H1 (cell line): ENCODE measurements at regions not wholly inside any gene's neighbourhood (a gene's known extent, or its start where the extent isn't known, plus 50 kb on each side); places are given as distances from the start of the nearest gene placed in this dataset.

Source experiments
- CTCF ChIA-PET: fragments of 300-600 bp; sonication (Branson Sonifier 250); formaldehyde crosslinking; loops from one replicate; lab custom pipeline; 2021; ENCODE audit not compliant: partially characterized antibody; lab: Charles Lee
- POLR2A ChIA-PET: fragments of 300-600 bp; sonication (Branson Sonifier 250); formaldehyde crosslinking; loops from one replicate; lab custom pipeline; 2021; ENCODE audit warnings: inconsistent platforms; ENCODE audit not compliant: partially characterized antibody; lab: Charles Lee
- DNase-seq, 2 experiments: peaks; one replicate each; pipeline versions ENCODE4 v3.0.0 to v3.0.0-alpha.2; 2010 to 2022; ENCODE audit warnings: low spot score in 2 of 2, low read depth in 1 of 2, mixed read lengths in 1 of 2
- FAIRE-seq: peaks from 2 replicates; lab custom pipeline; 2011; peaks lifted over from hg19 to GRCh38; lab: Jason Lieb, UNC
- H2AFZ ChIP-seq: 2 replicates; pipeline ENCODE4 v1.8.1; 2012; ENCODE audit warnings: low read length, inconsistent platforms
- H2AK5ac ChIP-seq: 2 replicates; pipeline ENCODE4 v1.6.1; 2013; ENCODE audit warnings: low read depth, low read length
- H2BK120ac ChIP-seq: replicated peaks from 2 replicates; pipeline ENCODE3; 2013; ENCODE audit warnings: low read depth, low read length, inconsistent platforms
- H2BK12ac ChIP-seq: 2 replicates; pipeline ENCODE4 v1.6.1; 2013; ENCODE audit warnings: low read depth, low read length
- H2BK15ac ChIP-seq: 2 replicates; pipeline ENCODE4 v1.6.1; 2013; ENCODE audit warnings: low read length
- H2BK20ac ChIP-seq: 2 replicates; pipeline ENCODE4 v1.6.1; 2013; ENCODE audit warnings: low read length
- H2BK5ac ChIP-seq: 2 replicates; pipeline ENCODE4 v1.6.1; 2013; ENCODE audit warnings: low read depth, low read length
- H3K14ac ChIP-seq: 2 replicates; pipeline ENCODE4 v1.6.1; 2013; ENCODE audit warnings: inconsistent platforms; ENCODE audit not compliant: insufficient read length
- H3K18ac ChIP-seq: 2 replicates; pipeline ENCODE4 v1.6.1; 2013; ENCODE audit warnings: low read length; ENCODE audit errors: extremely low read depth
- H3K23ac ChIP-seq: 2 replicates; pipeline ENCODE4 v1.6.1; 2013; ENCODE audit warnings: inconsistent platforms; ENCODE audit not compliant: insufficient read length
- H3K23me2 ChIP-seq: 2 replicates; pipeline ENCODE4 v1.6.1; 2013; ENCODE audit warnings: low read depth, low read length
- H3K27ac ChIP-seq: 2 replicates; pipeline ENCODE4 v1.6.1; 2011; ENCODE audit warnings: low read depth, low read length, inconsistent platforms
- H3K27me3 ChIP-seq, 4 experiments: replicated peaks in 1 of 4; 1 replicate in 1 of 4; 2 replicates in 3 of 4; pipeline versions ENCODE4 v1.6.1 to v1.8.1; 2011 to 2013; ENCODE audit warnings: low read length in 3 of 4, mild to moderate bottlenecking in 3 of 4, inconsistent platforms in 2 of 4, mixed read lengths in 2 of 4, moderate library complexity in 1 of 4; ENCODE audit not compliant: control insufficient read depth in 3 of 4, insufficient read depth in 3 of 4; ENCODE audit errors: extremely low read depth in 1 of 4
- H3K36me3 ChIP-seq, 4 experiments: 2 replicates each; pipeline versions ENCODE4 v1.6.1 to v1.8.1; 2011 to 2013; ENCODE audit warnings: mild to moderate bottlenecking in 4 of 4, low read length in 3 of 4, moderate library complexity in 2 of 4, control low read depth in 1 of 4, inconsistent platforms in 1 of 4; ENCODE audit not compliant: insufficient read depth in 4 of 4, control insufficient read depth in 2 of 4
- H3K4ac ChIP-seq: replicated peaks from 2 replicates; pipeline ENCODE3; 2013; ENCODE audit warnings: low read length, low read depth, mixed read lengths, inconsistent platforms; ENCODE audit not compliant: insufficient read length
- H3K4me1 ChIP-seq, 4 experiments: replicated peaks in 1 of 4; 1 replicate in 1 of 4; 2 replicates in 3 of 4; pipeline versions ENCODE4 v1.6.1 to v1.8.1; 2011 to 2013; ENCODE audit warnings: low read length in 3 of 4, inconsistent platforms in 2 of 4, mixed read lengths in 1 of 4; ENCODE audit not compliant: insufficient read depth in 4 of 4, control insufficient read depth in 3 of 4
- H3K4me2 ChIP-seq, 2 experiments: 2 replicates each; pipeline versions ENCODE4 v1.6.1 to v1.8.1; 2011 to 2013; ENCODE audit warnings: low read depth in 2 of 2, low read length in 2 of 2, control low read depth in 1 of 2, inconsistent platforms in 1 of 2, mild to moderate bottlenecking in 1 of 2; ENCODE audit not compliant: insufficient read depth in 1 of 2
- H3K4me3 ChIP-seq, 4 experiments: fragments of 200-600, 300-600 bp in 1 of 4; sonication (generic), shearing (Covaris generic), sonication (Bioruptor Twin) in 1 of 4; 2 replicates each; pipeline versions ENCODE4 v1.5.1 to v1.8.1; 2011 to 2016; ENCODE audit warnings: low read length in 4 of 4, low read depth in 3 of 4, control low read depth in 2 of 4, inconsistent platforms in 2 of 4, mild to moderate bottlenecking in 2 of 4, mixed read lengths in 1 of 4, moderate library complexity in 1 of 4; ENCODE audit not compliant: insufficient read depth in 2 of 4; ENCODE audit errors: extremely low read depth in 1 of 4
- H3K56ac ChIP-seq: replicated peaks from 2 replicates; pipeline ENCODE3; 2013; ENCODE audit warnings: low read depth, mild to moderate bottlenecking, mixed read lengths, low read length, inconsistent platforms; ENCODE audit not compliant: insufficient read length
- H3K79me1 ChIP-seq: 2 replicates; pipeline ENCODE4 v1.6.1; 2013; ENCODE audit warnings: low read depth, low read length, control low read depth
- H3K79me2 ChIP-seq, 2 experiments: 2 replicates each; pipeline versions ENCODE4 v1.6.1 to v1.8.1; 2012 to 2013; ENCODE audit warnings: low read length in 2 of 2, mild to moderate bottlenecking in 2 of 2, inconsistent platforms in 1 of 2; ENCODE audit not compliant: insufficient read depth in 2 of 2, control insufficient read depth in 1 of 2
- H3K9ac ChIP-seq, 4 experiments: replicated peaks in 1 of 4; 1 replicate in 1 of 4; 2 replicates in 3 of 4; pipeline versions ENCODE4 v1.6.1 to v1.8.1; 2011 to 2013; ENCODE audit warnings: low read depth in 3 of 4, low read length in 3 of 4, control low read depth in 2 of 4, mild to moderate bottlenecking in 2 of 4, moderate library complexity in 2 of 4, inconsistent platforms in 1 of 4; ENCODE audit errors: extremely low read depth in 1 of 4
- H3K9me3 ChIP-seq, 2 experiments: 2 replicates each; pipeline versions ENCODE4 v1.6.1 to v1.8.1; 2012 to 2013; ENCODE audit warnings: mild to moderate bottlenecking in 2 of 2, moderate library complexity in 2 of 2, control low read depth in 1 of 2, inconsistent platforms in 1 of 2, low read depth in 1 of 2, low read length in 1 of 2, mixed read lengths in 1 of 2; ENCODE audit not compliant: insufficient read depth in 2 of 2
- H4K20me1 ChIP-seq, 2 experiments: replicated peaks in 1 of 2; 2 replicates each; pipeline versions ENCODE3 to v1.8.1; 2011 to 2013; ENCODE audit warnings: inconsistent platforms in 2 of 2, low read length in 2 of 2, mild to moderate bottlenecking in 1 of 2; ENCODE audit not compliant: insufficient read depth in 2 of 2, control insufficient read depth in 1 of 2
- H4K5ac ChIP-seq: 2 replicates; pipeline ENCODE4 v1.6.1; 2013; ENCODE audit warnings: low read length, low read depth, mixed read lengths, inconsistent platforms; ENCODE audit not compliant: insufficient read length
- H4K8ac ChIP-seq: 2 replicates; pipeline ENCODE4 v1.8.0; 2013; ENCODE audit warnings: mild to moderate bottlenecking, moderate library complexity, low read length, inconsistent platforms; ENCODE audit not compliant: insufficient read depth; ENCODE audit errors: extremely low read depth
- H4K91ac ChIP-seq: replicated peaks from 2 replicates; pipeline ENCODE3; 2013; ENCODE audit warnings: low read length, mixed read lengths, inconsistent platforms; ENCODE audit not compliant: insufficient read length
- BACH1 ChIP-seq: IDR thresholded peaks from 2 replicates; pipeline ENCODE4 v1.6.1; 2012; ENCODE audit warnings: low read length, improper control_type of control experiment
- EGR1 ChIP-seq: IDR thresholded peaks from 2 replicates; pipeline ENCODE4 v1.6.1; 2011; ENCODE audit warnings: low read depth, low read length, borderline replicate concordance
- HDAC2 ChIP-seq, 2 experiments: fragments of 300-600 bp in 1 of 2; sonication (generic) in 1 of 2; IDR thresholded peaks; 2 replicates each; pipeline ENCODE4 v1.6.1; 2011 to 2012; ENCODE audit warnings: low read depth in 2 of 2, low read length in 2 of 2, mild to moderate bottlenecking in 2 of 2, moderate library complexity in 2 of 2, borderline replicate concordance in 1 of 2, inconsistent platforms in 1 of 2
- JUN ChIP-seq: IDR thresholded peaks from 2 replicates; pipeline ENCODE4 v1.6.1; 2011; ENCODE audit warnings: low read depth, mild to moderate bottlenecking, improper control_type of control experiment, low read length
- SIX5 ChIP-seq: IDR thresholded peaks from 2 replicates; pipeline ENCODE4 v1.6.1; 2011; ENCODE audit warnings: mild to moderate bottlenecking, low read depth, low read length
- SRF ChIP-seq: IDR thresholded peaks from 2 replicates; pipeline ENCODE4 v1.6.1; 2011; ENCODE audit warnings: mild to moderate bottlenecking, low read depth, low read length, moderate library complexity
- TAF1 ChIP-seq: IDR thresholded peaks from 2 replicates; pipeline ENCODE4 v1.6.1; 2011; ENCODE audit warnings: mild to moderate bottlenecking, low read depth, low read length
- ZNF274 ChIP-seq: IDR thresholded peaks from 2 replicates; pipeline ENCODE4 v1.7.0; 2012; ENCODE audit warnings: low read length, borderline replicate concordance; ENCODE audit errors: extremely low read depth
- WGBS, 2 experiments: shearing (Covaris generic) in 1 of 2; methylation state at CpG; one replicate each; pipeline versions ENCODE4 v1.1.6 to v1.1.7; 2013 to 2015; ENCODE audit warnings: low lambda C conversion rate in 2 of 2, mixed read lengths in 2 of 2, inconsistent platforms in 1 of 2, low coverage in 1 of 2, missing lambda C conversion rate in 1 of 2; ENCODE audit not compliant: insufficient replicate concordance in 2 of 2, insufficient coverage in 1 of 2, insufficient read length in 1 of 2; ENCODE audit errors: extremely low coverage in 1 of 2, missing lambda C conversion rate in 1 of 2; 5-methylcytosine and 5-hydroxymethylcytosine counted together

DNA sequence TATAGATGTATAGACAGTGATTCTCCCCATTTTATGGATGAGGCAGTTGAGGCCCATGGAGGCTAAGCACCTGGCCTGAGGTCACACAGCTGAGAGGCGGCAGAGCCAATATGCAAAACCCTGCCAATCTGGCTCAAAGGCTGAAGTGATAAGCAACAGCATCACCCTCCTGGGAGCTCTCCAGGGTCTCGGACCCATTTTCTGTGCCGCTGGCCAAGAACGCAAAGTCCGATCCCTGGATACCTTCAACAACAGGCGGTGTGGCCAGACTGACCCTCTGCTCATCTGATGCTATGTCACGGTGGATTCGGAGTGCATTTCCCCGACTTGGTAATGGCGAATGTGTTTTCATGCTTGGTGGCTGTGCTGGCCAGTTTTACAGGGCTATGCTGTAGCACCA lies 595.0 kb downstream of the TBC1D22A start:
- H3K23me2 ChIP-seq: no peaks in the 10 kb centered on the region
- H3K27me3 ChIP-seq: no peaks in the 10 kb centered on the region
- H3K9ac ChIP-seq: no peak overlapping the region
- H3K27ac ChIP-seq: no peak overlapping the region
- no peak overlapping the region for H2AFZ ChIP-seq
- no peak overlapping the region for H3K4me2 ChIP-seq
- no peak overlapping the region for H2BK120ac ChIP-seq
- TF ChIP-seq TAF1 (no peak), SRF (no peak), JUN (no peak), HDAC2 (IDR thresholded peaks at IDR 0.05; ENCODE audit: borderline replicate concordance in 1 of 2, low read depth in 2 of 2, low read length in 2 of 2) (no peak), ZNF274 (no peak), BACH1 (no peak), EGR1 (no peak), SIX5 (no peak)
- H3K18ac ChIP-seq: no peak overlapping the region
- H2BK12ac ChIP-seq: no peak overlapping the region
- no peaks in the 10 kb centered on the region for H3K79me2 ChIP-seq
- H3K4ac ChIP-seq: no peak overlapping the region
- H3K23ac ChIP-seq: no peak overlapping the region
- H3K4me3 ChIP-seq: no peak overlapping the region
- no peaks in the 10 kb centered on the region for H4K20me1 ChIP-seq
- ChIA-PET POLR2A (no interaction called here), CTCF (no interaction called here)
- H3K9me3 ChIP-seq: peaks cover 70 to 82% of the 10 kb centered on the region in 2 experiments
- no peak overlapping the region for H2BK15ac ChIP-seq
- no peak overlapping the region for H4K91ac ChIP-seq
- no peak overlapping the region for H2BK20ac ChIP-seq
- no peak overlapping the region for H3K56ac ChIP-seq
- no peak overlapping the region for H4K8ac ChIP-seq
- no peak overlapping the region for H3K14ac ChIP-seq
- FAIRE-seq (no peak), DNase-seq (no peak)
- no peaks in the 10 kb centered on the region for H3K4me1 ChIP-seq
- no peaks in the 10 kb centered on the region; a peak in 1 of 8 replicates for H3K36me3 ChIP-seq
- WGBS, 2 experiments: 92% methylated on average over 10 of the region's 10 CpGs; no CpG with 5 or more reads in 1 of the 2 experiments
- H3K79me1 ChIP-seq: no peaks in the 10 kb centered on the region
- H2AK5ac ChIP-seq: no peak overlapping the region
- H2BK5ac ChIP-seq: no peak overlapping the region
- H4K5ac ChIP-seq: no peak overlapping the region
